NCI-H82 (cell line): ENCODE measurements at regions not wholly inside any gene's neighbourhood (a gene's known extent, or its start where the extent isn't known, plus 50 kb on each side); places are given as distances from the start of the nearest gene placed in this dataset.

Experiments
- DNase-seq: peaks from one replicate; lab custom pipeline; 2025; lab: John Stamatoyannopoulos, UW

DNA sequence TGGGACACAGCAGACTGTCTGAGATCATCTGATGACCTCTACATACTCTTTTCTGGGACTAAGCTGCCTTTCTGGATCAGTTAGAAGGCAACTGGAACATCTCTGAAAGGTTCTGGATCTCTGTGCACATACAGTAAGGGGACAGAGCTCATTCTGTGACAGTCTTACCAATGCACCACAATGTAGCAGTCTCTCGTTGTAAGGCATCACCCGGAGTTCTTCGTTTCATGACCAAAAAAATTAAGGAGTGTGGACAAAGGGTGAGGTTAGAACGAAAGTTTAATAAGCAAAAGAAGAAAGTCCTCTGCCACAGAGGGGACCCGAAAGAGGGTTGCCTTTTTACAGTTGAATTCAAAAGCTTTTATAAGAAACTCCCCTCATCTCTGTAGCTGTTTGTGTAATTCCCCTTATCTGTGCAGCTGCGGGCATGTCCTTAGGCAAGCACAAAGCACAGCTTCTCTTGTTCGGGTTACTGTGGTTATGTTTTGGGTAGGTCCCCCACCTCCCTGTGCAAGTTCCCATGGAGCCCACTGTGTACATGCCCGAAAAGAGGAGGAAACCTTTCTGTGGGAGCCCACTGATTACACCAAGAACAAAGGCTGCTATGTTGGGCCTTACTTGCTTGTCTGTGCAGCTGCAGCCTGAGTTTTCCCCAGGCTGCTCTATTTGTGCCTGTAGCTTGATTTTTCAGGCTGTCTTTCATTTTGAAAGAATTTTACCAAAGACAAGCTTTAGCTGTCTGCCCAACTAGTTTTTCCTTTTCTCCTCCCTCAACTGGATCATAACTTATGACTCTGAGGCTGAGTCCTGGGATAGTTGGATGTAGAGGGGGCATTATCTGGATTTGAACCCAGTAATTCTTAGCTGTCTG is 53.1 kb upstream of the CACNA1E start:
- DNase-seq = no peak
